ENCODE measurements at regions not wholly inside any gene's neighbourhood (a gene's known extent, or its start where the extent isn't known, plus 50 kb on each side); places are given as distances from the start of the nearest gene placed in this dataset.

GRCh38 chrX:1741816-1742394 lies 127.0 kb downstream of the ASMT start:
- no peaks in the 10 kb centered on the region for H3K9me3 ChIP-seq (ENCODE audit: insufficient read depth, low read depth, low read length)
- no peaks in the 10 kb centered on the region for H3K36me3 ChIP-seq (ENCODE audit: insufficient read depth, low read length)
- no peak overlapping the region for H3K4me2 ChIP-seq (ENCODE audit: low read depth, low read length, poor library complexity, severe bottlenecking)
- H3K4me1 ChIP-seq (ENCODE audit: insufficient read depth, low read length, poor library complexity, severe bottlenecking) = no peaks in the 10 kb centered on the region
- no peak overlapping the region for H3K4me3 ChIP-seq (ENCODE audit: low read length, poor library complexity, severe bottlenecking)
- no peaks in the 10 kb centered on the region for H4K20me1 ChIP-seq (ENCODE audit: insufficient read depth, low read length, poor library complexity, severe bottlenecking)
- no peak overlapping the region for H3K9ac ChIP-seq (ENCODE audit: low read depth, low read length, poor library complexity, severe bottlenecking)
- H3K27me3 ChIP-seq (ENCODE audit: insufficient read depth, low read length, poor library complexity, severe bottlenecking) = no peaks in the 10 kb centered on the region
- H3K9me2 ChIP-seq (replicated peaks; ENCODE audit: low read depth, low read length) = no peaks in the 10 kb centered on the region
- no peaks in the 10 kb centered on the region for H3F3A ChIP-seq (ENCODE audit: low read depth)
- no peak overlapping the region for H2AFZ ChIP-seq (ENCODE audit: low read length)
- no peak for TF ChIP-seq EZH2phosphoT487 (IDR thresholded peaks at IDR 0.05; ENCODE audit: borderline replicate concordance)
- TF ChIP-seq CTCF (conservative IDR thresholded peaks at IDR 0.05; ENCODE audit: low read length) = no peak
- H3K79me2 ChIP-seq (ENCODE audit: insufficient read depth, low read length) = no peaks in the 10 kb centered on the region

DNA sequence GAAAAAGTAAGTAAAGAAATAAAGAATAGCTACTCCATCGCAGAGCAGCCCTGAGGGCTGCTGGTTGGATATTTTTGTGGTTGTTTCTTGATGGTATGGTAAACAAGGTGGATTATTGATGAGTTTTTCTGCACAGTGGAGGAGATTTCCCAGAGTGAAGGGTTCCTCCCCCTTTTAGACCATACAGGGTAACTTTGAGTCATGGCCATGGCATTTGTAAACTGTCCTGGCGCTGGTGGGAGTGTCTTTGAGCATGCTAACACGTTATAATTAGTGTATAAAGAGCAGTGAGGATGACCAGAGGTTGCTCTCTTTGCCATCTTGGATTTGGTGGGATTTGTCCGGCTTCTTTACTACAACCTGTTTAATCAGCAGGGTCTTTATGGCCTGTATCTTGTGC lies 128.2 kb downstream of the ASMT start:
- H4K20me1 ChIP-seq (ENCODE audit: insufficient read depth, low read length, poor library complexity, severe bottlenecking) = no peaks in the 10 kb centered on the region
- no peak overlapping the region for H3K4me2 ChIP-seq (ENCODE audit: low read depth, low read length, poor library complexity, severe bottlenecking)
- no peaks in the 10 kb centered on the region for H3K27me3 ChIP-seq (ENCODE audit: insufficient read depth, low read length, poor library complexity, severe bottlenecking)
- no peaks in the 10 kb centered on the region for H3K79me2 ChIP-seq (ENCODE audit: insufficient read depth, low read length)
- no peaks in the 10 kb centered on the region for H3K9me3 ChIP-seq (ENCODE audit: insufficient read depth, low read depth, low read length)
- no peaks in the 10 kb centered on the region for H3K9me2 ChIP-seq (replicated peaks; ENCODE audit: low read depth, low read length)
- no peak overlapping the region for H3K9ac ChIP-seq (ENCODE audit: low read depth, low read length, poor library complexity, severe bottlenecking)
- no peak overlapping the region for H2AFZ ChIP-seq (ENCODE audit: low read length)
- H3K4me3 ChIP-seq (ENCODE audit: low read length, poor library complexity, severe bottlenecking) = no peak overlapping the region
- TF ChIP-seq EZH2phosphoT487 (IDR thresholded peaks at IDR 0.05; ENCODE audit: borderline replicate concordance) = no peak
- TF ChIP-seq CTCF (conservative IDR thresholded peaks at IDR 0.05; ENCODE audit: low read length) = no peak
- no peaks in the 10 kb centered on the region for H3K36me3 ChIP-seq (ENCODE audit: insufficient read depth, low read length)
- H3K4me1 ChIP-seq (ENCODE audit: insufficient read depth, low read length, poor library complexity, severe bottlenecking) = no peaks in the 10 kb centered on the region
- no peaks in the 10 kb centered on the region for H3F3A ChIP-seq (ENCODE audit: low read depth)

- H2AFZ ChIP-seq (ENCODE audit: low read length) = no peak overlapping the region
- H3K4me3 ChIP-seq (ENCODE audit: low read length, poor library complexity, severe bottlenecking) = no peak overlapping the region
- H3K79me2 ChIP-seq (ENCODE audit: insufficient read depth, low read length) = no peaks in the 10 kb centered on the region
- H3K4me1 ChIP-seq (ENCODE audit: insufficient read depth, low read length, poor library complexity, severe bottlenecking) = no peaks in the 10 kb centered on the region
- no peak overlapping the region for H3K9ac ChIP-seq (ENCODE audit: low read depth, low read length, poor library complexity, severe bottlenecking)
- H3K36me3 ChIP-seq (ENCODE audit: insufficient read depth, low read length) = no peaks in the 10 kb centered on the region
- no peaks in the 10 kb centered on the region for H3K27me3 ChIP-seq (ENCODE audit: insufficient read depth, low read length, poor library complexity, severe bottlenecking)
- no peaks in the 10 kb centered on the region for H4K20me1 ChIP-seq (ENCODE audit: insufficient read depth, low read length, poor library complexity, severe bottlenecking)
- H3K4me2 ChIP-seq (ENCODE audit: low read depth, low read length, poor library complexity, severe bottlenecking) = no peak overlapping the region
- TF ChIP-seq EZH2phosphoT487 (IDR thresholded peaks at IDR 0.05; ENCODE audit: borderline replicate concordance) = no peak
- no peak for TF ChIP-seq CTCF (conservative IDR thresholded peaks at IDR 0.05; ENCODE audit: low read length)
- H3F3A ChIP-seq (ENCODE audit: low read depth) = no peaks in the 10 kb centered on the region
- no peaks in the 10 kb centered on the region for H3K9me3 ChIP-seq (ENCODE audit: insufficient read depth, low read depth, low read length)
- H3K9me2 ChIP-seq (replicated peaks; ENCODE audit: low read depth, low read length) = no peaks in the 10 kb centered on the region
Measured at GRCh38 chrX:1743663-1744062, 128.8 kb downstream of the ASMT start.

All from Loucy (cell line).